DLD1 (cell line): ENCODE measurements at regions not wholly inside any gene's neighbourhood (a gene's known extent, or its start where the extent isn't known, plus 50 kb on each side); places are given as distances from the start of the nearest gene placed in this dataset.

ENCODE experiments used
- in situ Hi-C: cut with HindIII; loops from 2 replicates; pipeline ENCODE4 v1.10.0; 2017; ENCODE audit warnings: low sequenced_read_pairs

GRCh38 chr11:28657378-28658030 lies 549.3 kb downstream of the METTL15 start:
- in situ Hi-C loops = no loop called here

- in situ Hi-C loops = no loop called here
Observed at GRCh38 chr11:28654191-28654590, 546.0 kb downstream of the METTL15 start.

GRCh38 chr11:28649922-28650321 lies 541.7 kb downstream of the METTL15 start:
- in situ Hi-C loops = no loop called here

GRCh38 chr11:28636566-28636965 lies 528.4 kb downstream of the METTL15 start:
- in situ Hi-C loops = no loop called here

- in situ Hi-C loops = no loop called here
Observed at GRCh38 chr11:28636033-28636432, 527.8 kb downstream of the METTL15 start.

- in situ Hi-C loops = no loop called here
Observed at GRCh38 chr11:28632338-28632737, 524.1 kb downstream of the METTL15 start.

GRCh38 chr11:28631148-28631547 lies 523.0 kb downstream of the METTL15 start:
- in situ Hi-C loops = no loop called here

- in situ Hi-C loops = no loop called here
Observed at GRCh38 chr11:28629235-28629634, 521.0 kb downstream of the METTL15 start.

GRCh38 chr11:28628412-28628811 lies 520.2 kb downstream of the METTL15 start:
- in situ Hi-C loops = no loop called here

- in situ Hi-C loops = no loop called here
Observed at GRCh38 chr11:28627690-28628255, 519.6 kb downstream of the METTL15 start.

GRCh38 chr11:28625532-28625931 lies 517.3 kb downstream of the METTL15 start:
- in situ Hi-C loops = no loop called here

GRCh38 chr11:28621753-28622152 lies 513.6 kb downstream of the METTL15 start:
- in situ Hi-C loops = no loop called here

- in situ Hi-C loops = no loop called here
Observed at GRCh38 chr11:28619846-28620540, 511.8 kb downstream of the METTL15 start.

GRCh38 chr11:28618416-28618815 lies 510.2 kb downstream of the METTL15 start:
- in situ Hi-C loops = no loop called here

GRCh38 chr11:28616160-28616965 lies 508.2 kb downstream of the METTL15 start:
- in situ Hi-C loops = no loop called here

GRCh38 chr11:28615542-28615941 lies 507.4 kb downstream of the METTL15 start:
- in situ Hi-C loops = no loop called here

- in situ Hi-C loops = no loop called here
Observed at GRCh38 chr11:28606930-28607329, 498.7 kb downstream of the METTL15 start.

- in situ Hi-C loops = no loop called here
Observed at GRCh38 chr11:28599656-28600055, 491.5 kb downstream of the METTL15 start.

- in situ Hi-C loops = no loop called here
Observed at GRCh38 chr11:28598531-28598930, 490.3 kb downstream of the METTL15 start.

- in situ Hi-C loops = no loop called here
Observed at GRCh38 chr11:28596816-28597215, 488.6 kb downstream of the METTL15 start.

- in situ Hi-C loops = no loop called here
Observed at GRCh38 chr11:28592141-28592540, 484.0 kb downstream of the METTL15 start.
